HG03108 (cell line): ENCODE measurements at regions not wholly inside any gene's neighbourhood (a gene's known extent, or its start where the extent isn't known, plus 50 kb on each side); places are given as distances from the start of the nearest gene placed in this dataset.

Experiments
- ATAC-seq: cut with Tn5 transposase; IDR thresholded peaks from one replicate; pipeline ENCODE4 v1.9.1; 2021; ENCODE audit warnings: moderate library complexity; ENCODE audit not compliant: unreplicated experiment

- no peak for ATAC-seq
Observed at GRCh38 chr6:33952016-33952415, 148.2 kb upstream of the MLN start.

- ATAC-seq = no peak
Observed at GRCh38 chr6:33950891-33951889, 147.4 kb upstream of the MLN start.

DNA sequence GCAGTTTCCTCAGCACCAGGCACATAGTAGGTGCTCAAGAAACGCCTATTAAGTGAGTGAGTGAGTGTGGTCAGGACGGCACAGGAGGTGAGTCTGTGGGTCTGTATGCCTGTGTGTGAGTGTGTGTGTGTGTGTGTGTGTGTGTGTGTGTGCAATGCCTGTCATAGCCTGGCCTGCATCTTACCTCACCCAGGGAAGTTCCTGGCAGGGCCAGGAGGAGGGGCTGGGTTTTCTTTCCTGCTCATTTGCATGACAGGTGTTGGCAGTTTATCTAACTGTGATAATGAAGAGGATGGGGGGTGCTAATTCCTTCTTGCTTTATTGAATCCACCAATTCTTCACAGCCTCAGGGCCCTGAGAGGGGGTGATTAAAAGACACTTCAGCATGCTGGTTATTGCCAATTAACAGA lies 146.7 kb upstream of the MLN start:
- ATAC-seq = no peak

DNA sequence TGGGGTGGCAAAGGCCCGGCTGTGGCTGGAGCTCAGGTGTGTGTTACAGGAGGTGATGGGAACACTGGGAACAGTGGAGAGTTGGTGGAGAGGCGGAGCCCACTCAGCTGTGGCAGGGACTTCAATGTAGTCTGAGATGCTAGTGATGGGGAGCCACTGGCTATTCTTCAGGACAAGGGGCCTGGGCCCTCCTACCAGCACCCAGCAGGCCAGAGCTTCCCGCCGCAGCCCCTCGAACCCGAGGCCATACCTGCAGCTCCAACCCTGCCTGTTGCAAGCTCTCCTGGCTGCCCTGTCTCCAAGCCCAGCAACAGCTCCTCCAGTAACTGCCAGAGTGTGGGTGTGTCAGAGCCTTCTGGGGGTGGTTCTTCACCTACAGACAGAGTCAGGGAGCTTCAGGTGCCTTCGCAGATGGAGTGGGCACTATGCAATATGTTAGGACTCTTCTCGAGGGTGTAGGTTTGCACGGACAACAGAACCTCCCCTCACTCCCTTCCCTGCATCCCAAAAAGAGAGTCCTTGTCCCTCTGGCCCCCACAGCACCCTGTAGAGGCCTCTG lies 146.2 kb upstream of the MLN start:
- ATAC-seq = no peak

GRCh38 chr6:33949111-33949510 lies 145.3 kb upstream of the MLN start:
- ATAC-seq = no peak

GRCh38 chr6:33947916-33948594 lies 144.3 kb upstream of the MLN start:
- no peak for ATAC-seq

GRCh38 chr6:33947047-33947446 lies 143.2 kb upstream of the MLN start:
- no peak for ATAC-seq

GRCh38 chr6:33945931-33946330 lies 142.1 kb upstream of the MLN start:
- no peak for ATAC-seq

GRCh38 chr6:33944686-33945411 lies 141.0 kb upstream of the MLN start:
- ATAC-seq = no peak

GRCh38 chr6:33936886-33937285 lies 133.1 kb upstream of the MLN start:
- no peak for ATAC-seq

DNA sequence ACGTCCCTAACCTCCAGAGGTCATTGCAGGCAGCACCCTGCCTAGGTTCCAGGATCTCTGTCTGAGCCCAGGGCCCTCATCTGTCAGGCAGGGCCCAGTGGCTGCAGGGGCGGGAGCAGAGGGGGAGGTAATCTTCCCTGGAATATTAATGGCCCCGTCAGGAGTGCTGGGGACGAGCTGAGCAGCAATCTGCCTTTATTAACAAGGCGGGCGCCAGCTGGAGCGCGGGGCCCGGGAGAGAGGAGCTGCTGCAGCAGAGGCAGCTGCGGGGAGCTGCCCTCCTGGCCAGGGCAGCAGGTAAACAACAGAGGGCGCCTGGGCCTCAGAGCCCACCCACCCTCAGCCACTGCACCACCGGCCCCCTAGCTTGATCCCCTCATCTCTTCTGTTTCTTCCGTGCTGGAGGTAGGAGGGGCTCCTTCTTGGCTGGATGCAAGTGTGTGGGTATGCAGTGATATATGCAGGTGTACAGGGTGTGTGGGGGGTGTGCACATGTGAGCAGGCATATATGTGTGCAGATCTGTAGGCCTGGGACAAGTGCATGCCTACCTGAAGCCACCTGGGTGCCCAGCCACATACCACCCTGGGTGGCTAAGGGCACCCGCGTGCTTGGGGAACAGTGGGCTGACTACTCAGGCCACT lies 131.8 kb upstream of the MLN start:
- no peak for ATAC-seq

DNA sequence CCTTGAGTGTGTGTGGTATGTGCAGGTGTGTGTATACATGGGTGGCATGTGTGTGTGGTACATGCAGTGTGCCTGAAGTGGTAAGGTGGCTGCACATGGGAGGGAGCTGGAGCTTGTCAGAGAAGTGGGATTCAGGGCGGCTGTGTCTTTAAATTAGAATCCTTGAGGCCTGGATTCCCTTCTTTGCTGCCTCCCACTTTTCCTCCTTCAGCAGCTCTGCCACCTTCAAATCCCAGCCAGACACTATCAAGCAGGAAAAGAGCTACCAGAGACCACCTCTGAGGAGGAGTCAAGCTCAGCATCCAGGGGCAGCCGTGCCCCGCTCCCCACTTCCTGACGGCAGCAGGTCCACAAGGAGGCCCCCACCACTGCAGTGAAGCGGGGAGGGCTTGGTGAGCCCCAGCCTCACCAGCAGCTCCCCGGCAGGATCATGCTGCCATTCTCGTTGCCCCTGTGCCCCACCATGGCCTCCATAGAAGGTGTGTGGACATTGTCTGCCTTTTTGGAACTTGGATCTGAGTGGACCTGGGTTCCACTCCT lies 131.0 kb upstream of the MLN start:
- no peak for ATAC-seq

DNA sequence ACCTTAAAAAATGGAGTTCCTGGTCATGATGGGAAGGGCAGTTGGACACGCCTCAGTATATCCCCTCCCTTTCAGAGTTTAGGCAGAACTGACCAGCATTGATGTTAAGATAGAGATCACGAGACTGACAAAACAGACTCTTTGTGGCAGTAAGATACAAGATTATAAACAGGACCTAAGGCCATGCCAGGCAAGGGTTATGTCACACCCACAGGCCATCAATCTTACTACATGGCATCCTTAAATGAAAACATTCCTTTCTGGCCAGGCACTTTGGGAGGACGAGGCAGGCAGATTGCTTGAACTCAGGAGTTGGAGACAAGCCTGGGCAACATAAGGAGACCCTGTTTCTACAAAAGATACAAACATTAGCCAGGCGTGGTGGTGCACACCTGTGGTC lies 129.3 kb upstream of the MLN start:
- ATAC-seq = no peak

- no peak for ATAC-seq
Observed at GRCh38 chr6:33931799-33932198, 128.0 kb upstream of the MLN start.

DNA sequence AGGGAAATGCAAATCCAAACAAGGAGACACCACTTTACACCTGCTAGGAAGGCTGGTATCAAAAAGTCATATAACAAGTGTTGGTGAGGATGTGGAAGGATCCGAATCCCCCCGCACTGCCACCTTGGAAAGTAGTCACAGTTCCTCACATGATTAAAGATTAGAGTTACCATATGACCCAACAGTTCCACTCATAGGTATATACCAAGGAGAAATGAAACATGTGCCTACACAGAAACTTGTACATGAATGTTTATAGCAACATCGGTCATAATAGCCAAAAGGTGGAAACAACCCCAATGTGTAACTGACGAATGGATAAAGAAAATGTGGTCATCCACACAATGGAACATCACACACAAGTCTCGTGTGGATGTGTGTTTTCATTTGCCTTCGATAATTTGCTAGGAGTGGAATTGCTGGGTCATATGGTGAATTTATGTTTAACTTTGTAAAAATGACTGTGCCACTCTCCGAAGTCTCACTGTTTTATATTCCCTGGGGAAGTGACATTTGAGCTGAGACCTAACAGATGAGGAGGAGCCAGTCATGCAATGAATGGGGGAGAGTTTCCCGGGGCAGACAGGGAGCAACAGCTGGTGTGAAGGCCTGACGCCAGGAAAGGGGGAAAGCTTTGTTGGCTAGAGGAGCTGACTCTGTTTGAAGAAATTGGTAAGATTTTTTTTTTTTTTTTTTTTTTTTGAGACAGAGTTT lies 125.9 kb upstream of the MLN start:
- no peak for ATAC-seq

- no peak for ATAC-seq
Observed at GRCh38 chr6:33927616-33928015, 123.8 kb upstream of the MLN start.

- no peak for ATAC-seq
Observed at GRCh38 chr6:33927112-33927511, 123.3 kb upstream of the MLN start.

- ATAC-seq = no peak
Observed at GRCh38 chr6:33926451-33926850, 122.6 kb upstream of the MLN start.

DNA sequence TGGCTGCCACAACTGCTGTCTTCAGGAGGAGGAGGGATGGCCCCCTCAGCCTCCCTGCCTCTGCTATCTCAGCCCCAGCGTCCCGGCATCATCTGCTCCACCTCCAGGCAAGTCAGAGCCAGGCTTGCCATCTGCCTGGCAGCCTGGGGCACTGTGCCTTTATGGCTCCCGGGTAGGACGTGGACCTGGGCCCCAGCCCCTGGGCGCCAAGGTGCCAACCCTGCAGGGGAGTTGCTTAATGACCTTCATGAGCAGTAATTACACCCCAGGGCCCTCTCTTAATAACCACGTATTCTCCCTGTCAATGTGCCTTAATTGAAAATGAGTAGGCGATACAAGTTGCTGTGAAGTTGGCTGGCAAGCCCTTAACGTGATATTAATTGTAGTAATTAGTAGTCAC lies 122.1 kb upstream of the MLN start:
- no peak for ATAC-seq

DNA sequence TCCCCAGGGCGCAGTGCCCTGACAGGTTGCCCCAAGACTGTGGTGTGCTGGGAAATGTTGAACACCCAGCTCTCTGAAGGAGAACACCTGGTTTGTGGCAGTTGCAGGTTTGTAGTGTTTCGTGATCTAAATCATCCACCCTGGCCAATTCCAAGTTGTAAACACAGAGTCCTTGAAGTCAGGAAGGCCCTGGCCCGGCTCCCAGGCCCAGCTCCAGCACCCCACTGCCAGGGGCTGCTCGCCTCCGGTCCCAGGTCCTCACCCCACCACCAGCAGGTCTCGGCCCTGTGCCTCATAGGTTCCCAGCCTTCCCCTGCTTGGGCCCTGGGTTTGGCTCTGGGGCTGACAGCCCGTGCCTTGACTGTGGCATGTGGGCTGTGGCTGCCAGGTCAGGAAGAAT lies 121.4 kb upstream of the MLN start:
- no peak for ATAC-seq
